Lung (tissue), 11 donors: ENCODE measurements at regions not wholly inside any gene's neighbourhood (a gene's known extent, or its start where the extent isn't known, plus 50 kb on each side); places are given as distances from the start of the nearest gene placed in this dataset.
"Not testable (repeated sequence)": the region's sequence is repeated elsewhere in the genome, so short reads cannot be mapped to it uniquely, and the experiment has no call there.

Experiments
- ATAC-seq: fragments of 200-7000 bp; cut with Tn5 transposase; one replicate; pipeline ENCODE4 v1.9.1; 2020; ENCODE audit warnings: moderate number of reproducible peaks; ENCODE audit not compliant: insufficient read depth, low FRiP score
- DNase-seq, 3 donors: peaks; one replicate each; pipeline ENCODE4 v3.0.0-alpha.2; 2013 to 2017
- H3K27ac ChIP-seq, 2 donors: one replicate each; pipeline ENCODE4 v1.5.1; 2013; ENCODE audit warnings: mild to moderate bottlenecking in 2 of 2, moderate library complexity in 2 of 2, control low read depth in 1 of 2, inconsistent platforms in 1 of 2, low read depth in 1 of 2, low read length in 1 of 2
- H3K27me3 ChIP-seq, 3 donors: one replicate each; pipeline ENCODE4 v1.5.1; 2013; ENCODE audit warnings: low read length in 2 of 3; ENCODE audit not compliant: control insufficient read depth in 3 of 3, insufficient read depth in 3 of 3
- H3K36me3 ChIP-seq, 4 donors: one replicate each; pipeline ENCODE4 v1.5.1; 2013; ENCODE audit warnings: low read length in 4 of 4, mild to moderate bottlenecking in 1 of 4, moderate library complexity in 1 of 4; ENCODE audit not compliant: control insufficient read depth in 4 of 4, insufficient read depth in 4 of 4
- H3K4me1 ChIP-seq, 5 donors: one replicate each; pipeline ENCODE4 v1.5.1; 2013; ENCODE audit warnings: low read length in 5 of 5, mild to moderate bottlenecking in 2 of 5, moderate library complexity in 1 of 5; ENCODE audit not compliant: control insufficient read depth in 5 of 5, insufficient read depth in 5 of 5
- H3K4me3 ChIP-seq: one replicate; pipeline ENCODE4 v1.5.1; 2013; ENCODE audit warnings: mild to moderate bottlenecking, control low read depth, moderate library complexity
- H3K9ac ChIP-seq, 2 donors: one replicate each; pipeline ENCODE4 v1.5.1; 2013; ENCODE audit warnings: low read length in 2 of 2, control low read depth in 1 of 2; ENCODE audit not compliant: insufficient read depth in 1 of 2
- H3K9me3 ChIP-seq, 4 donors: one replicate each; pipeline ENCODE4 v1.5.1; 2013; ENCODE audit warnings: low read length in 3 of 4, mild to moderate bottlenecking in 1 of 4, moderate library complexity in 1 of 4; ENCODE audit not compliant: control insufficient read depth in 4 of 4, insufficient read depth in 3 of 4
- WGBS, 2 donors: extraction: QIAGEN DNeasy Blood & Tissue Kit; methylation state at CpG; one replicate each; pipeline ENCODE4 v1.1.7; 2013; 5-methylcytosine and 5-hydroxymethylcytosine counted together
- TF ChIP-seq, protein P1 (sequence below): IDR thresholded peaks from 2 replicates; pipeline ENCODE4 v1.5.1; 2012; ENCODE audit warnings: mild to moderate bottlenecking; ENCODE audit errors: control extremely low read depth, extremely low read depth
- donor health status: control.
- donor health status: control.
- donor health status: Bipolar disorder and iron deficiency.
- donor health status: healthy.
- donor health status: DM: yes; HTN: yes; CAD: no.

DNA sequence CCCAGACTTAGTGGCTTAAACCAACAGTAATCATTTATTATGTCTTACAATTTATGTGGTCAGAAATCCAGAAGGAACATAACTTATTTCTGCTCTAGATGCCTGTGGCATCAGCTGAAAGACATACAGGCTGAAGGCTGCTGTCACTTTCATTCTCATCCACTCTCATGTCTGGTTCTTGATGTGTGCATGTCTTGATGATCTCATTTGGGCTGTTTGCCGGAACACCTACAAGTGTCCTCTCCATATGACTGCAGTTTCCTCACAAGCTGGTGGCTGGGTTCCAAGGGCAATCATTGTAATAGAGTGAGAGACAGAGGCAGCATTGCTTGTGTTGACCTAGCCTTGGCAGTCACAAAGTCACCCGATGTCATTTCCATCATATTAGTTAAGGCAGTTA, 1375.9 kb upstream of the RAG2 start:
- ATAC-seq (no peak), DNase-seq (peak in 1 of 3 donors; percentile 22)
- TF ChIP-seq, protein P1, sequence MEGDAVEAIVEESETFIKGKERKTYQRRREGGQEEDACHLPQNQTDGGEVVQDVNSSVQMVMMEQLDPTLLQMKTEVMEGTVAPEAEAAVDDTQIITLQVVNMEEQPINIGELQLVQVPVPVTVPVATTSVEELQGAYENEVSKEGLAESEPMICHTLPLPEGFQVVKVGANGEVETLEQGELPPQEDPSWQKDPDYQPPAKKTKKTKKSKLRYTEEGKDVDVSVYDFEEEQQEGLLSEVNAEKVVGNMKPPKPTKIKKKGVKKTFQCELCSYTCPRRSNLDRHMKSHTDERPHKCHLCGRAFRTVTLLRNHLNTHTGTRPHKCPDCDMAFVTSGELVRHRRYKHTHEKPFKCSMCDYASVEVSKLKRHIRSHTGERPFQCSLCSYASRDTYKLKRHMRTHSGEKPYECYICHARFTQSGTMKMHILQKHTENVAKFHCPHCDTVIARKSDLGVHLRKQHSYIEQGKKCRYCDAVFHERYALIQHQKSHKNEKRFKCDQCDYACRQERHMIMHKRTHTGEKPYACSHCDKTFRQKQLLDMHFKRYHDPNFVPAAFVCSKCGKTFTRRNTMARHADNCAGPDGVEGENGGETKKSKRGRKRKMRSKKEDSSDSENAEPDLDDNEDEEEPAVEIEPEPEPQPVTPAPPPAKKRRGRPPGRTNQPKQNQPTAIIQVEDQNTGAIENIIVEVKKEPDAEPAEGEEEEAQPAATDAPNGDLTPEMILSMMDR: no peak
- Histone ChIP-seq H3K4me3 (no peak overlapping the region), H3K27me3 (no peaks in the 10 kb centered on the region), H3K36me3 (no peaks in the 10 kb centered on the region), H3K9ac (no peak overlapping the region), H3K9me3 (no peaks in the 10 kb centered on the region), H3K27ac (no peak overlapping the region), H3K4me1 (peaks cover 0 to 9% (median 3%) of the 10 kb centered on the region in 5 donors)
- 67 to 81% methylated on average over 2 of the region's 2 CpGs for WGBS, 2 donors

DNA sequence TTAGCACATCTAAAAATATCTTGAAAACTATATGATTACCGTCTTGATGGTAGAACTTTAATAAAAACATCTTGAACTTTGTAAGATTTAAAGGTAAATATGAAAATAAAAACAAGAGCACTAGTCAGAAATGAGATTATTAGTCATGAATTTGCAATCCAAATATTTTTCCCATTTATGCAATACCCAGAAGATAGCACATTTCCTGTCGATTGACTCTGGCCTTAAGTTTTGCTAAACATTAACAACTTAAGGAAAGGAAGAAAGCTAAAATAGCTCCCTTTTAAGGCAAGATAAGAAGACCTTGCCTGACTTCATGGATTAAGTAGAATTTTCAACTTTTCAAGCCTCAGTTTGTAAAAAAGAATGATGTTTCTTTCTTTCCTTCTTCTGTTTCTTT, 1374.7 kb upstream of the RAG2 start:
- H3K9me3 ChIP-seq: no peaks in the 10 kb centered on the region
- no peak overlapping the region for H3K9ac ChIP-seq
- WGBS, 2 donors: 35 to 69% methylated on average over 2 of the region's 2 CpGs
- peaks cover 0 to 8% (median 3%) of the 10 kb centered on the region in 5 donors for H3K4me1 ChIP-seq
- no peak overlapping the region for H3K4me3 ChIP-seq
- no peaks in the 10 kb centered on the region for H3K36me3 ChIP-seq
- ATAC-seq (no peak), DNase-seq (peak in 1 of 3 donors; percentile 30)
- no peaks in the 10 kb centered on the region for H3K27me3 ChIP-seq
- TF ChIP-seq, protein P1: no peak
- H3K27ac ChIP-seq: no peak overlapping the region

DNA sequence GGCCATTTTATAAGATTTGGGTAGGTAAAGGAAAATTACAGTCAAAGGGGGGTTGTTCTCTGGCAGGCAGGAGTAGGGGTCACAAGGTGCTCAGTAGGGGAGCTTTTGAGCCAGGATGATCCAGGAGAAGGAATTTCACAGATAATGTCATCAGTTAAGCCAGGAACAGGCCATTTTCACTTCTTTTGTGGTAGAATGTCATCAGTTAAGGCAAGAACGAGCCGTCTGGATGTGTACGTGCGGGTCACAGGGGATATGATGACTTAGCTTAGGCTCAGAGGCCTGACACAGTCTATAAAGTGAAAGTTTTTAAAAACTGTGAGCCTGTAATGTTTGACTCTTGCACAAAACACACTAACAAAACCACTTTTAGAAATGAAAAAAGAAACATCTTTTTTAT, 1371.3 kb upstream of the RAG2 start:
- DNase-seq, ATAC-seq, H3K9me3 ChIP-seq, H3K27me3 ChIP-seq, H3K4me3 ChIP-seq, H3K4me1 ChIP-seq, H3K36me3 ChIP-seq, H3K9ac ChIP-seq, H3K27ac ChIP-seq: not testable (repeated sequence)
- 80 to 93% methylated on average over 4 of the region's 4 CpGs for WGBS, 2 donors

DNA sequence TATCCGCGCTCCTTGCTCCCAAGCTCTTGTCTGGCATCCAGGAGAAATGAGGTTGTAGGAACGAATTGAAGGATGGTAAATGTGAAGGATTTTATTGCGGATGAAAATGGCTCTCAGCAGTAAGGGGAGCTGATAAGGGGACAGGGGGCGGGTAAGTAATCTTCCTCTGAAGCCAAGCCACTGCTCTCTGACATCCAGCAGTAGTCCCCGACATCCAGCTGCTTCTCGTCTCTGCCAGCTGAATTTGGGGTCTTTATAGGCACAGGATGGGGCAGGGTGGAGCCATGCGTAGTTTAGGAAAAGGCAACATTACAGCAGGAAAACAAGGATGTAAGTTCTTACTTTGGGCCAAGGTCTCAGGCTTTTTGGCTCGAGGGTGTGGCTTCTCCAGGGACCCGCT, 1370.1 kb upstream of the RAG2 start:
- H3K27me3 ChIP-seq: no peaks in the 10 kb centered on the region
- H3K4me1 ChIP-seq: peaks cover 0 to 4% (median 0%) of the 10 kb centered on the region in 5 donors
- no peak overlapping the region for H3K27ac ChIP-seq
- H3K9ac ChIP-seq: no peak overlapping the region
- 79 to 88% methylated on average over 10 of the region's 10 CpGs for WGBS, 2 donors
- H3K4me3 ChIP-seq: no peak overlapping the region
- peak; percentile 42 to 56 (median 53) for DNase-seq
- peaks cover 0 to 5% (median 0%) of the 10 kb centered on the region in 4 donors for H3K9me3 ChIP-seq
- TF ChIP-seq, protein P1: no peak
- ATAC-seq: no peak
- no peaks in the 10 kb centered on the region for H3K36me3 ChIP-seq
